Fibroblast of villous mesenchyme (primary cell): ENCODE measurements at regions not wholly inside any gene's neighbourhood (a gene's known extent, or its start where the extent isn't known, plus 50 kb on each side); places are given as distances from the start of the nearest gene placed in this dataset.

Experiments used
- DNase-seq: peaks from one replicate; pipeline ENCODE4 v3.0.0-alpha.2; 2010; ENCODE audit warnings: low read depth
- H3K4me3 ChIP-seq: 2 replicates; pipeline ENCODE4 v1.5.1; 2011; ENCODE audit warnings: low read depth, mild to moderate bottlenecking, low read length
- CTCF ChIP-seq: IDR thresholded peaks from 2 replicates; pipeline ENCODE4 v1.5.1; 2012; ENCODE audit warnings: low read depth, mild to moderate bottlenecking, low read length; ENCODE audit not compliant: insufficient read depth

- DNase-seq, result no peak
- TF ChIP-seq CTCF, result no peak
- H3K4me3 ChIP-seq, result no peak overlapping the region
Observed at GRCh38 chr5:166517976-166518375, 1773.5 kb upstream of the WWC1 start.

DNA sequence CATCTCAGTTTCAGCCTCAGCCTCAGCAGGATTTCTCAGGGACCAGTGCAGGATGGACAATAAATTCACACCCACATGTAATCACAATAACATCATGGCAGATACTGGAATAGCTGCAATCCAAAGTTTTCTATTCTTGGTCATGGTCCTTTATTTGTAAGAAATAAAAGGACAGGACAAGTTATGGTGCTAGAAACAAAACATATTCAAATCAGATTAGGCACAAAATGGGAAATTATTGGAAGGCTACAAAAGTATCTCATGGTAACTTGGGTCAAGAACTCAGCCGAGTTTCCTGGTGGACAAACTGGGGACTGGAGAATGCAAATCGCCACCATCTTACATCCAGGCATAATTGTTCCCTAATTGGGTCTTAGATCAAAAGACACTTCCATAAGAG is 1768.2 kb upstream of the WWC1 start:
- no peak for TF ChIP-seq CTCF
- H3K4me3 ChIP-seq, result no peak overlapping the region
- DNase-seq, result no peak

- no peak for TF ChIP-seq CTCF
- H3K4me3 ChIP-seq, result no peak overlapping the region
- no peak for DNase-seq
Observed at GRCh38 chr5:166529200-166529599, 1762.2 kb upstream of the WWC1 start.

GRCh38 chr5:166532456-166533220 is 1758.8 kb upstream of the WWC1 start:
- TF ChIP-seq CTCF, result no peak
- no peak overlapping the region for H3K4me3 ChIP-seq
- no peak for DNase-seq

GRCh38 chr5:166535641-166536040 is 1755.8 kb upstream of the WWC1 start:
- H3K4me3 ChIP-seq, result no peak overlapping the region
- TF ChIP-seq CTCF, result no peak
- DNase-seq, result no peak

DNA sequence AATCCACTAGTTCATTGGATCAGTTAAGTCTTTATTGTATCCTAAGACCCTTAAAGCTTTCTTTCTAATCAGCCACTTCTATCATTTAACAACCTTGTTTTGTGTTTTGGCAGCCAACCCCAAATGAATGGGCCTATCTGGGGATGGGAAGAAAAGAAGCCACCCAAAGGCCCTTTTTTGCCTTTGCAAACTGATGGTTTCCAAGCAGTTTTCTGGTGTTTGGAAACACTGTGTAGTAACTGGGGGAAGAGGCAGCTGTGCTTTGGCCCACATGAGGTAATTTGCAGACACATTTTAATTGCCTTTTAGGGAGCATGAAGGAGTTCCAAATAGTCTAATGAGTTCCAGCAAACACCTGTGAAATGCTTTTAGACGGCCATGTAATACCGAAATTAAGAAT is 1751.3 kb upstream of the WWC1 start:
- TF ChIP-seq CTCF, result no peak
- no peak overlapping the region for H3K4me3 ChIP-seq
- DNase-seq, result no peak

DNA sequence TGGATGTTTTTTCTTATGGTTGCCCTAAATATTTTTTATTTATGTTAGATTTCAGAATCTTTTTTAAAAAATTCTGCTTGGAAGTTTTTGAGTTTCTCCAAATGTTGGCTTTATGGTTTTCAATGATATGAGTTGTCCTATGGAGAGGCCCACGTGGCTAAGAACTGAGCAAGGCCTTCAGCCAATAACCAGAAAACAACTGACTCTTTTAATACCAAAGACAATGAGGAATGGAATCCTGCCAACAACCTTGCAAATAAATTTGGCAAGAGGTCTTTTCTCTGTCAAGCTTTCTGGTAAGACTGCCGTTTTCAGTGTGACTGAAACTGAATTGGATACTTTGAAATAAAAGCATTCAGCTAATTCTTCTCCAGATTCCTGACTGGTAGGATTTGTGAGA is 1740.1 kb upstream of the WWC1 start:
- no peak overlapping the region for H3K4me3 ChIP-seq
- TF ChIP-seq CTCF, result no peak
- no peak for DNase-seq
